NCI-H526 (cell line): ENCODE measurements at regions not wholly inside any gene's neighbourhood (a gene's known extent, or its start where the extent isn't known, plus 50 kb on each side); places are given as distances from the start of the nearest gene placed in this dataset.

Source experiments
- DNase-seq, 2 experiments: peaks; one replicate each; lab custom pipeline; 2025; lab: John Stamatoyannopoulos, UW

DNA sequence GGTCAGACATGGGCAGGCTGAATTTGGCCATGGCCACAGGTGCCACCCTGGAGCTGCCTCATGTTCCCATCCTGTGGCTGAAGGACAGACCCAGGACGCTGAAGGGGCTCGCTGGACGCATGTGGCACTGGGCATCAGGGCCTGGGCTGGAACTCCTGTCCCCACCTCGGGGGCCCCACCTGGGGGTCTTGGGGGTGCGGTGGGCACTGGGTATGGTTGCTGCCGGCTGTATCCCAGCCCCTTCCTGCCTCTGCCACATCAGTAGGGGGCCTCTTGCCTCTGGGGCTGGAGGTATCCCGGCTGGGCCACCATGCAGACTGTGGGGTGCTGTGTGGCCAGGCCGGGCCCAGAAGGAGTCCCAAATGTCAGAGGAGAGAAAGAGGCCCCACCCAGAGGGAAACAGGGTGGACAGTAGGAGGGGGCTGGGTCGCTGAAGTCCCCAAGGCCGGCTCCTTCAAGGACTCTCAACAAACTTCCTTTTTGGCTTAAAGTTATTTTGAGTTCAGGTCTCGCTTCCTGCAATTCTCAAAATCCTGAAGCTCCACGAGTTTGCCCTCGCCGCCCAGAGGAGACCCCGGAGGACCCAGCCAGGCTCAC, 78.7 kb downstream of the SIK1 start:
- no peak for DNase-seq

- no peak for DNase-seq
These were observed 79.3 kb downstream of the SIK1 start for GRCh38 chr21:43347461-43348169.

GRCh38 chr21:43346551-43346950, 80.4 kb downstream of the SIK1 start:
- no peak for DNase-seq

DNA sequence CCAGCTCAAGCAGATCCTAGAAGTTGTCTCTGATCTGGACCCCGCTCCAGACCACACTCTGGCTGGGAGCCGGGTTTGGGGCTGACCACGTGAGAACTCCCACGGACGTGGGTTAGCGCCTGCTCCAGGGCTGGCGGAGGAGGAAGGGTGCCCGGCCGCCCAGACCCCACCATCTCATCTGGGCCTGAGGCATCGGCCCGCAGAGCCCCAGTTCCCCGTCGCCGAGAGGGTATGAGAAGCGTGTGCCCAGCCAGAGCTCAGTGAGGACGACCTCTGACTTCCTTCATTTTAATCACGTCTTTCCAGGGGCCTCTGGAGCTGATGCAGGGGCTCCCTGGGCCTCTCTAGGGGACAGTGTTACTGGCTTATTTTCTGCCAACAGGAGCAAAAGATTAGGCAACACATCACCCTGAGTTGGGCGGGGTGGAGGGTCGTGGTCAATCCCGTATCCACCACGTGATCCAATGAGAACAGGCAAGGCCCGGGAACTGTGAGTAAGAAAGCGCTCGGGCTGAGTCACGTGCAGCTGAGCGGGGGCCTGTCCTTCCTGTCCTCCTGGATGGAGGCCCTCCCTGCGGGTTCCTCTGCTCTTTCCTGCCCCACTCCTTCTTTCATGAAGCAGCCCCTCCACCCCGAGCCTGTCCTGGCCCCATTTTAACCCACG, 81.1 kb downstream of the SIK1 start:
- no peak for DNase-seq

- DNase-seq = no peak
These were observed 81.7 kb downstream of the SIK1 start for GRCh38 chr21:43345046-43345745.

- peak in 1 of 2 experiments; percentile 48 for DNase-seq
These were observed 82.7 kb downstream of the SIK1 start for GRCh38 chr21:43343992-43344886.

GRCh38 chr21:43343095-43343991, 83.6 kb downstream of the SIK1 start:
- DNase-seq = peak; percentile 49 to 91

DNA sequence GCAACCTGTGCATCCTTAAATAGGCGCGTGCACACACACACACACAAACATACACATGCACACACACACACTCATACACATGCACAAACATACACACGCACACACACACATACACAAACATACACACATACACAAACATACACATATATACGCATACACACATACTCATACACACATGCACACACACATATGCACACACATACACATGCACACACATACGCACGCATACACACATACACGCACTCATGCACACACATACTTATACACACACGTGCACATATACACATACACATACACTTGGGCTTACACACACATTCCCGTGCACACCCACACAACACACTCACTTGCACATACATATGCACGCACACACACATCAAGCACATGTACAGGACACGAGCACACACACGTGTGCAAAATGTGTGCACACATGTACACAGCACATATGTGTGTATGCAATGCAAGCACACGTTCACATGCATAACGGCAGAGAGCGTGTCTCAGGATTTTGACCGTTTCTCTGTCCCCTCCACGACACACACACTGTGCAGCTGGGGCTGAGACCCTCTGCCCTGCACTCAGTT, 84.5 kb downstream of the SIK1 start:
- no peak for DNase-seq

DNA sequence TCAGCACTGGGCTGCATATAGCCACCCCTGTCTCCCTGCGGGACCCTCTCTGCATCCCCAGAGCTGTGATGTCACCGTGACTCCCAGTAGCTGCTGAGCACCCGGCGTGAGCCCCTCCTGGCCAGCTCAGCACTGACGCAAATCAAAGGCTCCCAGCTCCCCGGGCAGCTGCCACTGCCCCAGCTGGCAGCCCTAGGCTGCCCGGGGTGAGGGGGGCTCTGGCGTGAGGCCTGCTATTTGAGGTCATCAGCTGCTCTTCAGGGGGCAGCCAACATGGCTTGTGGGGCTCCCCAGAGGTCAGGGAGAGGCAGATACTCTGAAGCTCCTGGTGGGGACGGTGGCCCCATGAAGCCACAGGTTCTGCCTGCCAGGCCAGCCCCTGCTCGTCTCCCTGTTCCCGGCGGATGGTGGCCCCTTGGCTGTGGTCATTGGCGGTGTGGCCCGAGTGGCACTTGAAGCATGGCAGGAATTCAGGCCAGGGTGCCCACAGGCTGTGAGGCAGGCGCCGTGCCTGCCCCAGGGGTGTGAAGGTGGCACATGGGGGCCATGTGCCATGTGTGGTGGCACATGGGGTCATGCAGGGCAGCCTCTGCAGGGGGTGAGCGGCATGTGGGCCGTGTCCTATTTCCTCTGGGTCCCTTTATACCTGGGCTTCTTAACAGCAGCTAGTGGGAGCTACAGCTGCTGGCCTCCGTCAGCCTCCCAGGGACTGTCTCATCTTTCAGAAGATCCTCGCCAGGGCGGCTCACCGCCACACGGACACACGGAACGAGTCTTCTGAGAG, 85.4 kb downstream of the SIK1 start:
- DNase-seq = peak in 1 of 2 experiments; percentile 61

- DNase-seq = no peak
These were observed 86.2 kb downstream of the SIK1 start for GRCh38 chr21:43340491-43341377.

DNA sequence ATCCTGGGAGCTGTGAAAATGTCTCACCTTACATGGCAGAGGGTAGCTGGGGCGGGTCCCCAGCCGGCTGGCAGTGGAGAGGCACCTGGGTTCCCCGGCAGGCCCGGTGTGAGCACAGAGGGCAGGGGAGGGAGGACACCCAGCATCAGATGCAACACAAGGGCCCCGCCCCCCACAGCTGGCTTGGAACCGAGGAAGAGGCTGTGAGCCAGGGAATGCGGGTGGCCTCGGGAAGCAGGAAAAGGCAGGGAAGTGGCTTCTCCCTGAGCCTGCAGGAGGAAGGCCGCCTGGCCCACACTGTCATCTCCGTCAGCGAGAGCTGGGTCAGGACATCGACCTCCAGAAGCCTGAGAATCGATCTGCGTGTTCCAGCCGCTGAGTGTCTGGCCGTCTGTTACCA, 87.3 kb downstream of the SIK1 start:
- no peak for DNase-seq

DNA sequence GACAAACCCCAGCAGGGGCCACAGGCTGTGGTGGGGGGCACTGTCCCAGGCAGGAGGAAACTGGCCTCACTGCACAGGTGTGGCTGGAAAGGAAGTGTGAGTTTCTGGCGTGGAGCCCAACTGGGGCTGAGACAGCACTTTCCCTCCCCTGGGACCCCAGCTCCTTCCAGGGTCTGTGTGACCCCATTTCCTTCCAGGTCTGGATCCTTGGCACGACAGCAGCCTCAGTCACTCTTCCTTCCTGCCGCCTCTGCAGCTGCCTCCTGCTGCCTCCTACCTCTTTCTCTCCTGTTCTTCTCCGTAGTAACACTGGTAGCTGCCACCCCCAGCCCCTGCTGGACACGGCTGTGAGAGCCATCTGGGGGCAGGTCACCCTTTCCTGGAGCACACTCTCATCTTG, 88.0 kb downstream of the SIK1 start:
- DNase-seq = no peak

DNA sequence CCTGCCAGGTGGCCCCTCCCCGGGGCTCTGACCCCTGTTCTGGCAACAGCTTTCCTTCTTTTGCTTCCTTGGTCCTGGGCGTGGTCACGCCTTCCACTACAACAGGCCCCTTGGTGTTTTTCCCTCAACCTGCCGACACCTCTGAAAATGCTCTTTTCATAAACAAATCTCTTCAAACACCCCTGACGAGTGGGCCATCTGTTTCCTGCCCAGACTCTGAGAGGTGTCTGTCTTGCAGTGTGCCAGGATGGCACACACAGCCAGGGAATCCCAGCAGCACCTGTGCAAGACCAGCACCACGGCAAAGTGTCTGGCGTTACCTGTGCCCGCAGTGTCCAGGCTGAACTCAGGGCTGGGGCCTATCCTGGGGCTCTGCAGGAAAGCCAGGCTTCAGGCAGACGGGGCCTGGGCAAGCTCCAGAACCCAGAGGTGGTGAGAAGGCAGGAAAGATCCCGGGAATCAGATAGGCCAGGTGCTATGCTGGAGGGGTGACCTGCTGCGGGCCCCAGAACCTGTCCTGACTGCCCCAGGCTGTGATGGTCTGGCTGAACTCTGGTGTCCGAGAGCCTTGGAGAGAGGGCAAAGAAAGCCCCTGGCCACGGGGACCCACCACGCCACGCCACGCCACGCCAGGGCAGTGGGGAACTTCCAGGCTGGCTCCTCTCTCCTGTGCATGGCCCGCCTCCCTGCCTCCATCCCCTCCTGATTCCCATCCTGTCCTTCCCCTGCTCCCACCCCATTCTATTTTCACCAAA, 88.9 kb downstream of the SIK1 start:
- no peak for DNase-seq

- DNase-seq = no peak
These were observed 91.8 kb downstream of the SIK1 start for GRCh38 chr21:43335119-43335518.

- no peak for DNase-seq
These were observed 92.5 kb downstream of the SIK1 start for GRCh38 chr21:43334214-43334958.

DNA sequence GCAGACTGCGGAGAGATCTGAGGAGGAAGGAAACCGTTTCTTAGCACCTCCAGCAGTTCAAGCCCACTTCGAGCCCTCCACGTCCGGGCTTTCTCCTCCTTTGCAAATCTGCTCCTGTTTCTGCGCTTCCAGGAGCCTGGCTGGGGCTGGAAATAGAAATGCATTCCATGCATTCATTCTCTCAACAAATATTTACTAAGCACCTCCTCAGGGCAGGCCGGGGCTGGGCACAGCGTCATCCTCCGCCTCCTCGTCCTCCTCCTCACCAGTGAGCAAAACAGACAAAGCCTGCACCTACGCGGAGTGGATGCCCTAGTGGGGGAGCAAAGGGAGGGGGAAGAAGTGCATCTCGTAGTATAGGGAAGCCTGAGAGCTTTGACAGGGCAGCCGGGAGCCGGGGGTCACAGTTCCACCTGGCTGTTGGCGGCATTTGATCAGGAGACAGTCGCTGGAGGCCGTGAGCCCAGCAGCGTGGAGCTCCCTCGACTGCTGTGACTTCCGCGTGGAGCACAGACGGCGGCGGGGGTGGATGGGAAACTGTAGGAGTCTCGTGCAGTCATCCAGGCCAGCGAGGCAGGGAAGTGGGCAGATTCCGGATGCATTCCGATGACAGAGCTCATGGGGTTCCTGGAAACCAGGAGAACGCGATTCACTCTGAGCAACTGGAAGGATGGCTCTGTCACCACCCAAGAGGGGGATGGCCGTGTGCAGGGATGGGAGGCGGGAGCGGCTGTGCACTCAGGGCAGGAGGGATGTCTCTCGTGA, 93.5 kb downstream of the SIK1 start:
- DNase-seq = peak in 1 of 2 experiments; percentile 39
